ENCODE measurements at regions not wholly inside any gene's neighbourhood (a gene's known extent, or its start where the extent isn't known, plus 50 kb on each side); places are given as distances from the start of the nearest gene placed in this dataset.
A peak's percentile ranks its signal among the peaks of the same experiment; 100 is the strongest.

- no peaks in the 10 kb centered on the region for H3K36me3 ChIP-seq (ENCODE audit: control insufficient read depth in 4 of 4, insufficient read depth in 3 of 4, low read depth in 1 of 4, low read length in 3 of 4)
- H3K4me1 ChIP-seq (ENCODE audit: control insufficient read depth in 4 of 4, insufficient read depth in 4 of 4, low read length in 3 of 4): peaks cover 2 to 29% (median 19%) of the 10 kb centered on the region in 4 donors
- WGBS: 41% methylated on average over 7 of the region's 7 CpGs
- H3K9me3 ChIP-seq (ENCODE audit: control insufficient read depth in 4 of 4, low read length in 3 of 4): no peaks in the 10 kb centered on the region
- H3K27ac ChIP-seq (ENCODE audit: low read depth in 1 of 2, low read length in 2 of 2): peak overlapping the region; percentile 46 to 69
- peak in 1 of 2 donors; percentile 86 for TF ChIP-seq EGR1 (IDR thresholded peaks at IDR 0.05; ENCODE audit: low read depth in 2 of 2)
- TF ChIP-seq, protein P1, sequence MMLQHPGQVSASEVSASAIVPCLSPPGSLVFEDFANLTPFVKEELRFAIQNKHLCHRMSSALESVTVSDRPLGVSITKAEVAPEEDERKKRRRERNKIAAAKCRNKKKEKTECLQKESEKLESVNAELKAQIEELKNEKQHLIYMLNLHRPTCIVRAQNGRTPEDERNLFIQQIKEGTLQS (IDR thresholded peaks at IDR 0.05): peak; percentile 13
- TF ChIP-seq CTCF (IDR thresholded peaks at IDR 0.05; ENCODE audit: low read depth, low read length, missing input control): no peak
- peak; percentile 60 to 81 for TF ChIP-seq HNF4A (conservative IDR thresholded peaks at IDR 0.05)
- TF ChIP-seq, protein P2, sequence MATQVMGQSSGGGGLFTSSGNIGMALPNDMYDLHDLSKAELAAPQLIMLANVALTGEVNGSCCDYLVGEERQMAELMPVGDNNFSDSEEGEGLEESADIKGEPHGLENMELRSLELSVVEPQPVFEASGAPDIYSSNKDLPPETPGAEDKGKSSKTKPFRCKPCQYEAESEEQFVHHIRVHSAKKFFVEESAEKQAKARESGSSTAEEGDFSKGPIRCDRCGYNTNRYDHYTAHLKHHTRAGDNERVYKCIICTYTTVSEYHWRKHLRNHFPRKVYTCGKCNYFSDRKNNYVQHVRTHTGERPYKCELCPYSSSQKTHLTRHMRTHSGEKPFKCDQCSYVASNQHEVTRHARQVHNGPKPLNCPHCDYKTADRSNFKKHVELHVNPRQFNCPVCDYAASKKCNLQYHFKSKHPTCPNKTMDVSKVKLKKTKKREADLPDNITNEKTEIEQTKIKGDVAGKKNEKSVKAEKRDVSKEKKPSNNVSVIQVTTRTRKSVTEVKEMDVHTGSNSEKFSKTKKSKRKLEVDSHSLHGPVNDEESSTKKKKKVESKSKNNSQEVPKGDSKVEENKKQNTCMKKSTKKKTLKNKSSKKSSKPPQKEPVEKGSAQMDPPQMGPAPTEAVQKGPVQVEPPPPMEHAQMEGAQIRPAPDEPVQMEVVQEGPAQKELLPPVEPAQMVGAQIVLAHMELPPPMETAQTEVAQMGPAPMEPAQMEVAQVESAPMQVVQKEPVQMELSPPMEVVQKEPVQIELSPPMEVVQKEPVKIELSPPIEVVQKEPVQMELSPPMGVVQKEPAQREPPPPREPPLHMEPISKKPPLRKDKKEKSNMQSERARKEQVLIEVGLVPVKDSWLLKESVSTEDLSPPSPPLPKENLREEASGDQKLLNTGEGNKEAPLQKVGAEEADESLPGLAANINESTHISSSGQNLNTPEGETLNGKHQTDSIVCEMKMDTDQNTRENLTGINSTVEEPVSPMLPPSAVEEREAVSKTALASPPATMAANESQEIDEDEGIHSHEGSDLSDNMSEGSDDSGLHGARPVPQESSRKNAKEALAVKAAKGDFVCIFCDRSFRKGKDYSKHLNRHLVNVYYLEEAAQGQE (IDR thresholded peaks at IDR 0.05): peak; percentile 42
- TF ChIP-seq YY1 (IDR thresholded peaks at IDR 0.05): peak; percentile 60
- TF ChIP-seq RAD21 (IDR thresholded peaks at IDR 0.05): peak; percentile 65
- TF ChIP-seq FOXA2 (IDR thresholded peaks at IDR 0.05): peak; percentile 42
- no peak for TF ChIP-seq HNF4G (IDR thresholded peaks at IDR 0.05)
- no peak for TF ChIP-seq TAF1 (conservative IDR thresholded peaks at IDR 0.05)
- peak; percentile 72 for TF ChIP-seq SP1 (IDR thresholded peaks at IDR 0.05)
- TF ChIP-seq MAX (IDR thresholded peaks at IDR 0.05): peak; percentile 96
- TF ChIP-seq, protein P3, sequence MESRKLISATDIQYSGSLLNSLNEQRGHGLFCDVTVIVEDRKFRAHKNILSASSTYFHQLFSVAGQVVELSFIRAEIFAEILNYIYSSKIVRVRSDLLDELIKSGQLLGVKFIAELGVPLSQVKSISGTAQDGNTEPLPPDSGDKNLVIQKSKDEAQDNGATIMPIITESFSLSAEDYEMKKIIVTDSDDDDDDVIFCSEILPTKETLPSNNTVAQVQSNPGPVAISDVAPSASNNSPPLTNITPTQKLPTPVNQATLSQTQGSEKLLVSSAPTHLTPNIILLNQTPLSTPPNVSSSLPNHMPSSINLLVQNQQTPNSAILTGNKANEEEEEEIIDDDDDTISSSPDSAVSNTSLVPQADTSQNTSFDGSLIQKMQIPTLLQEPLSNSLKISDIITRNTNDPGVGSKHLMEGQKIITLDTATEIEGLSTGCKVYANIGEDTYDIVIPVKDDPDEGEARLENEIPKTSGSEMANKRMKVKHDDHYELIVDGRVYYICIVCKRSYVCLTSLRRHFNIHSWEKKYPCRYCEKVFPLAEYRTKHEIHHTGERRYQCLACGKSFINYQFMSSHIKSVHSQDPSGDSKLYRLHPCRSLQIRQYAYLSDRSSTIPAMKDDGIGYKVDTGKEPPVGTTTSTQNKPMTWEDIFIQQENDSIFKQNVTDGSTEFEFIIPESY (IDR thresholded peaks at IDR 0.05): peak; percentile 75
- peak in 1 of 2 donors; percentile 31 for TF ChIP-seq GABPA (IDR thresholded peaks at IDR 0.05 in 1 of 2, conservative IDR thresholded peaks at IDR 0.05 in 1 of 2)
- TF ChIP-seq FOXA1 (IDR thresholded peaks at IDR 0.05): no peak
- TF ChIP-seq NR2F2 (IDR thresholded peaks at IDR 0.05): no peak
- TF ChIP-seq JUND (IDR thresholded peaks at IDR 0.05): peak; percentile 30 to 73
- peak; percentile 78 to 94 for TF ChIP-seq RXRA (IDR thresholded peaks at IDR 0.05)
- no peak for DNase-seq (ENCODE audit: low spot score)
- no peak overlapping the region for H3K4me3 ChIP-seq (ENCODE audit: low read depth in 1 of 3, low read length in 3 of 3)
- H3K27me3 ChIP-seq (ENCODE audit: control insufficient read depth in 4 of 4, insufficient read depth in 4 of 4, low read length in 3 of 4): no peaks in the 10 kb centered on the region
- H3K9ac ChIP-seq (ENCODE audit: low read depth in 1 of 2, low read length in 2 of 2): peak overlapping the region in 1 of 2 donors; percentile 66
These were observed 50.1 kb upstream of the BCL6 start for GRCh38 chr3:187795207-187795960.

All from liver (tissue), 8 donors.